Endodermal cell (in vitro differentiated cells): ENCODE measurements at regions not wholly inside any gene's neighbourhood (a gene's known extent, or its start where the extent isn't known, plus 50 kb on each side); places are given as distances from the start of the nearest gene placed in this dataset.

ENCODE experiments used
- DNase-seq: peaks from one replicate; pipeline ENCODE4 v3.0.0-alpha.2; 2017
- H3K27ac ChIP-seq: 2 replicates; pipeline ENCODE4 v1.5.1; 2013; ENCODE audit warnings: mild to moderate bottlenecking, low read depth, low read length, moderate library complexity
- H3K27me3 ChIP-seq: 2 replicates; pipeline ENCODE4 v1.6.1; 2013; ENCODE audit warnings: mild to moderate bottlenecking, low read length, moderate library complexity; ENCODE audit not compliant: insufficient read depth, control insufficient read depth, poor library complexity, severe bottlenecking
- H3K36me3 ChIP-seq: 2 replicates; pipeline ENCODE4 v1.7.0; 2013; ENCODE audit warnings: mild to moderate bottlenecking, low read length, moderate library complexity; ENCODE audit not compliant: control insufficient read depth, insufficient read depth
- H3K4me1 ChIP-seq: one replicate; pipeline ENCODE4 v1.7.0; 2013; ENCODE audit warnings: low read length; ENCODE audit not compliant: control insufficient read depth, insufficient read depth
- H3K4me3 ChIP-seq: 2 replicates; pipeline ENCODE4 v1.5.1; 2013; ENCODE audit warnings: mild to moderate bottlenecking, low read length, moderate library complexity
- H3K9ac ChIP-seq: 2 replicates; pipeline ENCODE4 v1.6.1; 2013; ENCODE audit warnings: mild to moderate bottlenecking, low read length, moderate library complexity; ENCODE audit not compliant: poor library complexity, severe bottlenecking; ENCODE audit errors: extremely low read depth
- H3K9me3 ChIP-seq: 2 replicates; pipeline ENCODE4 v1.6.1; 2013; ENCODE audit warnings: mild to moderate bottlenecking, low read length, moderate library complexity; ENCODE audit not compliant: control insufficient read depth
- H3K27ac Mint-ChIP-seq: 2 replicates; pipeline ENCODE4 v1.8.0; 2020; ENCODE audit warnings: mixed read lengths
- H3K27me3 Mint-ChIP-seq: 2 replicates; pipeline ENCODE4 v1.8.0; 2021; ENCODE audit warnings: mild to moderate bottlenecking, mixed read lengths; ENCODE audit not compliant: insufficient read depth
- H3K36me3 Mint-ChIP-seq: 2 replicates; pipeline ENCODE4 v1.8.0; 2020; ENCODE audit warnings: low read depth, mixed read lengths
- H3K4me1 Mint-ChIP-seq: 2 replicates; pipeline ENCODE4 v1.8.0; 2020; ENCODE audit warnings: mixed read lengths
- H3K4me3 Mint-ChIP-seq: 2 replicates; pipeline ENCODE4 v1.8.0; 2020; ENCODE audit warnings: mild to moderate bottlenecking, moderate library complexity, mixed read lengths
- H3K9me3 Mint-ChIP-seq: 2 replicates; pipeline ENCODE4 v1.8.0; 2020; ENCODE audit warnings: mild to moderate bottlenecking, mixed read lengths
- CTCF ChIP-seq: fragments of 200-600 bp; sonication (generic); conservative IDR thresholded peaks from 2 replicates; pipeline ENCODE4 v1.5.0; 2021; ENCODE audit warnings: antibody characterized with exemption, mild to moderate bottlenecking
- WGBS, 2 experiments: methylation state at CpG; one replicate each; pipeline versions ENCODE4 v1.1.5 to v1.1.7; 2013; ENCODE audit warnings: missing lambda C conversion rate in 2 of 2, mixed read lengths in 1 of 2; ENCODE audit not compliant: insufficient coverage in 1 of 2, insufficient read length in 1 of 2; 5-methylcytosine and 5-hydroxymethylcytosine counted together

GRCh38 chr14:51807356-51807755 is 53.1 kb upstream of the GNG2 start:
- Histone ChIP-seq H3K36me3 (no peaks in the 10 kb centered on the region), H3K27ac (no peak overlapping the region), H3K9ac (no peak overlapping the region), H3K9me3 (peaks cover 7% of the 10 kb centered on the region), H3K4me1 (no peaks in the 10 kb centered on the region), H3K27me3 (no peaks in the 10 kb centered on the region), H3K4me3 (no peak overlapping the region)
- no peak for TF ChIP-seq CTCF
- Mint-ChIP-seq H3K36me3 (no peaks in the 10 kb centered on the region), H3K9me3 (peaks cover 15% of the 10 kb centered on the region), H3K4me1 (no peaks in the 10 kb centered on the region), H3K4me3 (no peak overlapping the region), H3K27ac (no peak overlapping the region), H3K27me3 (peaks cover 4% of the 10 kb centered on the region)
- DNase-seq: no peak
- 89 to 92% methylated on average over 6 of the region's 6 CpGs for WGBS, 2 experiments
